ENCODE measurements at regions not wholly inside any gene's neighbourhood (a gene's known extent, or its start where the extent isn't known, plus 50 kb on each side); places are given as distances from the start of the nearest gene placed in this dataset.

- Histone ChIP-seq H3K4me3 (no peak overlapping the region), H3K4me1 (peaks cover 0 to 7% (median 6%) of the 10 kb centered on the region in 4 donors), H3K36me3 (no peaks in the 10 kb centered on the region), H3K27ac (peak overlapping the region in 1 of 4 donors; percentile 34), H3K27me3 (peaks cover 0 to 3% (median 0%) of the 10 kb centered on the region in 3 donors), H3K9me3 (no peaks in the 10 kb centered on the region)
- intact Hi-C loops (cut with DNase I): no loop called here
- WGBS, 2 donors: 86 to 91% methylated on average over 6 of the region's 6 CpGs
- no peak for DNase-seq
- no peak for TF ChIP-seq CTCF (IDR thresholded peaks at IDR 0.05)
- TF ChIP-seq EP300 (IDR thresholded peaks at IDR 0.05): no peak
- no peak for TF ChIP-seq POLR2A (IDR thresholded peaks at IDR 0.05)
- no peak for TF ChIP-seq POLR2AphosphoS5 (IDR thresholded peaks at IDR 0.05)
These were observed 347.4 kb downstream of the BCOR start for GRCh38 chrX:39750256-39750790.

DNA sequence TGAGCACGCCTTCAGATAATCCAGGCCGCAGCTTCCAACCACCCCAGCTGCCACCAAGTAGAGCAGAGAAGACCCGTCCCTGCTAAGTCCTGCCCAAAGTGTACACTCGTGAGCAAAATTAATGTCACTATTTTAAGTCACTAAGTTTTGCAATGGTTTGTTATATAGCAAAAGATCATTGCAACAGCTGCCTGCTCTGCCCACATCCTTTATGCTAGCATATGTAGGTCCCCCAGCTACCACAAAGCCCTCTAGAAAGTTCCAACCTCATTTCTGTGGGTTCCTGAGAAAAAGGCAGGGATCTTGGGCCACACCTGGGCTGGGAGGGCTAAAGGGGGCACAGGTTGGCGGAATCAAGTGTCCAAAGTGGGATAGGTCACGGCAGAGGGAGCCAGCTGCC is 346.9 kb downstream of the BCOR start:
- Histone ChIP-seq H3K4me3 (no peak overlapping the region), H3K27ac (no peak overlapping the region), H3K27me3 (peaks cover 0 to 3% (median 0%) of the 10 kb centered on the region in 3 donors), H3K36me3 (no peaks in the 10 kb centered on the region), H3K4me1 (peaks cover 0 to 10% (median 8%) of the 10 kb centered on the region in 4 donors), H3K9me3 (no peaks in the 10 kb centered on the region)
- no peak for DNase-seq
- 67 to 85% methylated on average over 6 of the region's 6 CpGs for WGBS, 2 donors
- intact Hi-C loops (cut with DNase I): no loop called here
- TF ChIP-seq POLR2A (IDR thresholded peaks at IDR 0.05): no peak
- TF ChIP-seq EP300 (IDR thresholded peaks at IDR 0.05): no peak
- no peak for TF ChIP-seq CTCF (IDR thresholded peaks at IDR 0.05)
- no peak for TF ChIP-seq POLR2AphosphoS5 (IDR thresholded peaks at IDR 0.05)

GRCh38 chrX:39752815-39753214 is 344.9 kb downstream of the BCOR start:
- TF ChIP-seq CTCF (IDR thresholded peaks at IDR 0.05): no peak
- no peak for TF ChIP-seq POLR2AphosphoS5 (IDR thresholded peaks at IDR 0.05)
- no peak for TF ChIP-seq EP300 (IDR thresholded peaks at IDR 0.05)
- TF ChIP-seq POLR2A (IDR thresholded peaks at IDR 0.05): no peak
- no peaks in the 10 kb centered on the region for H3K36me3 ChIP-seq
- H3K4me3 ChIP-seq: no peak overlapping the region
- WGBS, 2 donors: 50 to 67% methylated on average over 9 of the region's 9 CpGs
- peak overlapping the region in 2 of 4 donors; percentile 34 to 45 for H3K27ac ChIP-seq
- no peak for DNase-seq
- intact Hi-C loops (cut with DNase I): no loop called here
- peaks cover 0 to 3% (median 0%) of the 10 kb centered on the region in 3 donors for H3K27me3 ChIP-seq
- H3K9me3 ChIP-seq: no peaks in the 10 kb centered on the region
- peaks cover 0 to 28% (median 22%) of the 10 kb centered on the region in 4 donors for H3K4me1 ChIP-seq

- Histone ChIP-seq H3K9me3 (no peaks in the 10 kb centered on the region), H3K36me3 (no peaks in the 10 kb centered on the region), H3K4me3 (no peak overlapping the region), H3K27me3 (peaks cover 0 to 3% (median 0%) of the 10 kb centered on the region in 3 donors), H3K27ac (peak overlapping the region in 2 of 4 donors; percentile 34 to 45), H3K4me1 (peaks cover 0 to 35% (median 22%) of the 10 kb centered on the region in 4 donors)
- 75 to 84% methylated on average over 8 of the region's 8 CpGs for WGBS, 2 donors
- intact Hi-C loops (cut with DNase I): no loop called here
- DNase-seq: no peak
- TF ChIP-seq POLR2A (IDR thresholded peaks at IDR 0.05) (no peak), EP300 (IDR thresholded peaks at IDR 0.05) (no peak), POLR2AphosphoS5 (IDR thresholded peaks at IDR 0.05) (no peak), CTCF (IDR thresholded peaks at IDR 0.05) (no peak)
These were observed 344.3 kb downstream of the BCOR start for GRCh38 chrX:39753293-39753996.
